ENCODE measurements at regions not wholly inside any gene's neighbourhood (a gene's known extent, or its start where the extent isn't known, plus 50 kb on each side); places are given as distances from the start of the nearest gene placed in this dataset.
"Not testable (repeated sequence)": the region's sequence is repeated elsewhere in the genome, so short reads cannot be mapped to it uniquely, and the experiment has no call there.

DNA sequence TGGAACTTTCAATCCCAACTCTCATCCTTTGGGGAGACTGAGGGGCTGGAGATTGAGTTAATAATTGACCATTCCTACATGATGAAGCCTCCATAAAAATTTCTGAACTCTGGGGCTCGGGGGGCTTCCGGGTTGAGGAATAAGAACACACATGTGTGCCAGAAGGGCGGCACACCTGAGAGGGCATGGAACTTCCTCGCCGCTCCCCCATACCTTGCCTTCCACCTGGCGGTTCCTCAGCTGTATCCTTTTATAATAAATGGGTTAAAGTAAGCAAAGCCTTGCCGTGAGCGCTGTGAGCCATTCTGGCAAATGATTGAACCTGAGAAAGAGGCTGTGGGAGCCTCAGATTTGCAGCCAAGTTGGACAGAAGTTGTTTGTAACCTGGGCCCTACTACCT, 164.8 kb downstream of the LY86 start:
- in situ Hi-C loops (cut with HindIII; ENCODE audit: low pct_ligation_motif_present, low sequenced_read_pairs) = no loop called here

DNA sequence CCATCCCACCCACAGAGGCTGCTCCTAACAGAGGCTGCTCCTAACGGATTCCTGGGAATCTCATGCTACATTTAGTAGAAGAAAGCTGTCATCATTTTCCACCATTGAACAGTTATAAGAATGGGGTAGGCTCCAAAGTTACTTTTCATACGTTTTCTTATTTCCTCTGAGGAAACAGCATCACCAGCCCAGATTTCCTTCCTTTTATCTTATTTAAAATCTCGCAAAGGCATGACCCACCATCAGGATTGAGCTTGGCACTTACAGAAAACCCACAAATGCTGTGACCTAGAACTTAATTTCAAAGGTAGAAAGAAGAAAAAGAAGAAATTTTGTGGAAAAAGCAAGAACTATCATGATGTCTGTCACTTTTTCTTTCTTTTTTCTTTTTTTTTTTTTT, 168.0 kb downstream of the LY86 start:
- H3K27me3 ChIP-seq (replicated peaks) = no peaks in the 10 kb centered on the region
- no peak overlapping the region for H3K4me3 ChIP-seq (ENCODE audit: low read depth, low read length)
- in situ Hi-C loops (cut with HindIII; ENCODE audit: low pct_ligation_motif_present, low sequenced_read_pairs) = no loop called here
- no peaks in the 10 kb centered on the region for H3K36me3 ChIP-seq (replicated peaks)
- no peak for DNase-seq
- TF ChIP-seq, protein P1, sequence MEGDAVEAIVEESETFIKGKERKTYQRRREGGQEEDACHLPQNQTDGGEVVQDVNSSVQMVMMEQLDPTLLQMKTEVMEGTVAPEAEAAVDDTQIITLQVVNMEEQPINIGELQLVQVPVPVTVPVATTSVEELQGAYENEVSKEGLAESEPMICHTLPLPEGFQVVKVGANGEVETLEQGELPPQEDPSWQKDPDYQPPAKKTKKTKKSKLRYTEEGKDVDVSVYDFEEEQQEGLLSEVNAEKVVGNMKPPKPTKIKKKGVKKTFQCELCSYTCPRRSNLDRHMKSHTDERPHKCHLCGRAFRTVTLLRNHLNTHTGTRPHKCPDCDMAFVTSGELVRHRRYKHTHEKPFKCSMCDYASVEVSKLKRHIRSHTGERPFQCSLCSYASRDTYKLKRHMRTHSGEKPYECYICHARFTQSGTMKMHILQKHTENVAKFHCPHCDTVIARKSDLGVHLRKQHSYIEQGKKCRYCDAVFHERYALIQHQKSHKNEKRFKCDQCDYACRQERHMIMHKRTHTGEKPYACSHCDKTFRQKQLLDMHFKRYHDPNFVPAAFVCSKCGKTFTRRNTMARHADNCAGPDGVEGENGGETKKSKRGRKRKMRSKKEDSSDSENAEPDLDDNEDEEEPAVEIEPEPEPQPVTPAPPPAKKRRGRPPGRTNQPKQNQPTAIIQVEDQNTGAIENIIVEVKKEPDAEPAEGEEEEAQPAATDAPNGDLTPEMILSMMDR (IDR thresholded peaks at IDR 0.05; ENCODE audit: low read depth, low read length, missing control alignments) = no peak
- no peak overlapping the region for H3K27ac ChIP-seq

More for the DNA sequence above, 164.8 kb downstream of the LY86 start:
- Histone ChIP-seq H3K27me3 (replicated peaks) (no peaks in the 10 kb centered on the region), H3K27ac (no peak overlapping the region), H3K36me3 (replicated peaks) (no peaks in the 10 kb centered on the region), H3K4me3 (ENCODE audit: low read depth, low read length) (no peak overlapping the region)
- TF ChIP-seq, protein P1 (IDR thresholded peaks at IDR 0.05; ENCODE audit: low read depth, low read length, missing control alignments) = no peak
- DNase-seq = no peak

DNA sequence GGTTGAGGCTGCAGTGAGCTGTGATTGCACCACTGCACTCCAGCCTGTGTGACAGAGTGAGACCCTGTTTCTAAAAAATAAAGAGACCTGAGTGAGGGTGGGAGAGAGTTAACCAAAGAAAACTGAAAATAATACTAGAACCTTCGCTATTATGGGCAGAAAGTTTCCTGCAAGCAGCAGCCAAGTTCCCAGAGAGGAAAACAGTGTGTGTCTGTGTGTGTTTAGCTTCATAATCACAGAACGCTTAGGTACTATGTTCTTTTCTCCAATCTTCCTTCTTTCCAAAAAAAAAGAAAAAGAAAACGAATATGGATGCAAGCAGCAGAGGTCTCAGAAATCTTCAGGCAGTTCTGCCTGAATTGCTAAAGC, 170.0 kb downstream of the LY86 start:
- in situ Hi-C loops (cut with HindIII; ENCODE audit: low pct_ligation_motif_present, low sequenced_read_pairs) = no loop called here
- Histone ChIP-seq H3K36me3 (replicated peaks) (no peaks in the 10 kb centered on the region), H3K27me3 (replicated peaks) (no peaks in the 10 kb centered on the region), H3K27ac (no peak overlapping the region), H3K4me3 (ENCODE audit: low read depth, low read length) (no peak overlapping the region)
- no peak for DNase-seq
- TF ChIP-seq, protein P1 (IDR thresholded peaks at IDR 0.05; ENCODE audit: low read depth, low read length, missing control alignments) = no peak

DNA sequence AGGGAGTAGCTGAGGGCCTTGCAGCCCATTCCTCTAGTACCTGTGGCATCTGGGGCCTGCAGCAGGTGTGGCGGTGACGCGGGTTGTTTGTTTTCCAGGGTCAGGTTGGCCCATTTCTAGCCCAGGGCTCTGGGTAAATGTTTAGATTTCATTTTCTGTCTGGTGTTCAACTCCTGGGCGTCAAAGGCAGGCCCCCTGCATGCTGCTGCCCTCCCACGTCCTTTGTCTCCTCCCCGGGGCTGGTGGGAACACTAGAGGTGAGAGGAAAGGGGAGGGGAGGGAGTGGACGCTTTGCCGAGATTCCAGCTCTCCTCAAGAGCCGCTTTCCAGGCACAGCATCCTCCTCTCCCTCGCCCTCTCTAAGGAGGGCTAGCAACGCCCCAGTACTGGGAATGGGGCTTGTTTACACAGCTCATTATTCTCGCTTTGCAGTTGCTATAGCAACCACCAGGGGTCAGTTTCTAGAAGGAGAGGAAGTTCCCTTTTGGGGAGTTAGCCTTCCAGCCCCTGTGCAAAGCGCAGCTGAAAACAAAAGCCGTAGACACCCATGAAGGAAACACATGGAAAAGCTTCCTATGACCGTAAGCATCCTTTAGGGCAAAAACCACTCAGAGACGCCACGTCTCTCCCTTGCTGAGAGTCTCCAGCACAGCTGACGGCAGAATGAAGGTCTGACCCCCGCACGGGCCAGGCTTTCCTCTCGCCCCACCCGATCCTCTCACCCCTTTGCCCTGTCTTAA, 170.6 kb downstream of the LY86 start:
- TF ChIP-seq, protein P1 (IDR thresholded peaks at IDR 0.05; ENCODE audit: low read depth, low read length, missing control alignments) = peak; percentile 79
- Histone ChIP-seq H3K4me3 (ENCODE audit: low read depth, low read length) (peak overlapping the region; percentile 41), H3K36me3 (replicated peaks) (no peaks in the 10 kb centered on the region), H3K27me3 (replicated peaks) (no peaks in the 10 kb centered on the region), H3K27ac (no peak overlapping the region)
- peak; percentile 48 for DNase-seq
- in situ Hi-C loops (cut with HindIII; ENCODE audit: low pct_ligation_motif_present, low sequenced_read_pairs) = no loop called here

DNA sequence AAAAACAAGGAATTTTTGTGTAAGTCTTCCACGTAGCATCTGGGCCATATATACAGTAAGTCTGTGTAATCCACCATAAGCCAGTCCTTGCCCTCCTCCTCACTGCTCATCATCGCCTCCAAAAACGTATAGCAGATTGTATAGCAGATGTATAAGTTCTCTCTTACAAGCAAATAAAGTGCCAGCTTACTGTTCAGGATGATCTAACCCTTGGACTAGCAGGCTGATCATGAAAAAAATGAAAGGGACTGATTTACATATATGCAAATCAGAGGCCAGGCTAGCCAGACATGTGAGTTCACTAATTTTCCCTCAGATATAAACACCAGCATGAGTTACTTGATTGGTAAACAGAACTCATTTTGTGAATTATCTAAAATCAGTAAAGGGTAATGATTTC, 171.5 kb downstream of the LY86 start:
- TF ChIP-seq, protein P1 (IDR thresholded peaks at IDR 0.05; ENCODE audit: low read depth, low read length, missing control alignments) = no peak
- H3K36me3 ChIP-seq (replicated peaks) = no peaks in the 10 kb centered on the region
- no peak overlapping the region for H3K27ac ChIP-seq
- H3K4me3 ChIP-seq (ENCODE audit: low read depth, low read length) = no peak overlapping the region
- no peak for DNase-seq
- in situ Hi-C loops (cut with HindIII; ENCODE audit: low pct_ligation_motif_present, low sequenced_read_pairs) = no loop called here
- no peaks in the 10 kb centered on the region for H3K27me3 ChIP-seq (replicated peaks)

DNA sequence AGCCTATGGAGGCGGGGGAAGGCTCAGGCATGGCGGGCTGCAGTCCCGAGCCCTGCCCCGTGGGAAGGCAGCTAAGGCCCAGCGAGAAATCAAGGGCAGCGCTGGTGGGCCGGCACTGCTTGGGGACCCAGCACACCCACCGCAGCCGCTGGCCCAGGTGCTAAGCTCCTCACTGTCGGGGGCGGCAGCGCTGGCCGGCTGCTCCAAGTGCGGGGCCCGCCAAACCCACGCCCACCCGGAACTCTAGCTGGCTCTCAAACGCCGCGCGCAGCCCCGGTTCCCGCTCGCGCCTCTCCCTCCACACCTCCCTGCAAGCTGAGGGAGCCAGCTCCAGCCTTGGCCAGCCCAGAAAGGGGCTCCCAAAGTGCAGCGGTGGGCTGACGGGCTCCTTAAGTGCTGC, 174.0 kb downstream of the LY86 start:
- DNase-seq; in situ Hi-C loops (cut with HindIII; ENCODE audit: low pct_ligation_motif_present, low sequenced_read_pairs); H3K4me3 ChIP-seq (ENCODE audit: low read depth, low read length); H3K27me3 ChIP-seq (replicated peaks); H3K36me3 ChIP-seq (replicated peaks); H3K27ac ChIP-seq: not testable (repeated sequence)

Measured in brain microvascular endothelial cell (primary cell).